Neural crest cell (in vitro differentiated cells): ENCODE measurements at regions not wholly inside any gene's neighbourhood (a gene's known extent, or its start where the extent isn't known, plus 50 kb on each side); places are given as distances from the start of the nearest gene placed in this dataset.

Experiments used
- DNase-seq: peaks from one replicate; pipeline ENCODE4 v3.0.0; 2021; ENCODE audit warnings: low read depth, mixed read lengths, low spot score
- H3K27ac Mint-ChIP-seq: one replicate; pipeline ENCODE4 v1.8.0; 2021; ENCODE audit warnings: mild to moderate bottlenecking, mixed read lengths; ENCODE audit not compliant: unreplicated experiment
- H3K27me3 Mint-ChIP-seq: 2 replicates; pipeline ENCODE4 v1.8.0; 2021; ENCODE audit warnings: low read depth, mild to moderate bottlenecking, mixed read lengths
- H3K36me3 Mint-ChIP-seq: 2 replicates; pipeline ENCODE4 v1.8.0; 2021; ENCODE audit warnings: low read depth, mild to moderate bottlenecking, mixed read lengths
- H3K4me1 Mint-ChIP-seq: 2 replicates; pipeline ENCODE4 v1.8.0; 2021; ENCODE audit warnings: mixed read lengths
- H3K4me3 Mint-ChIP-seq: one replicate; pipeline ENCODE4 v1.8.0; 2021; ENCODE audit warnings: mild to moderate bottlenecking, mixed read lengths
- H3K9me3 Mint-ChIP-seq: 2 replicates; pipeline ENCODE4 v1.8.0; 2021; ENCODE audit warnings: mixed read lengths
- CTCF ChIP-seq: fragments of 200-600 bp; sonication (generic); conservative IDR thresholded peaks from 2 replicates; pipeline ENCODE4 v1.5.0; 2021; ENCODE audit warnings: antibody characterized with exemption, mild to moderate bottlenecking

- Mint-ChIP-seq H3K4me3 (no peak overlapping the region), H3K27ac (no peak overlapping the region), H3K27me3 (no peaks in the 10 kb centered on the region), H3K4me1 (no peaks in the 10 kb centered on the region), H3K9me3 (peaks cover 9% of the 10 kb centered on the region), H3K36me3 (peaks cover 6% of the 10 kb centered on the region)
- no peak for DNase-seq
- no peak for TF ChIP-seq CTCF
These were observed 384.7 kb downstream of the IRX2 start for GRCh38 chr5:2366816-2367215.

GRCh38 chr5:2357309-2357708, 394.2 kb downstream of the IRX2 start:
- no peaks in the 10 kb centered on the region for H3K36me3 Mint-ChIP-seq
- H3K9me3 Mint-ChIP-seq, result peaks cover 8% of the 10 kb centered on the region
- no peak for TF ChIP-seq CTCF
- H3K27ac Mint-ChIP-seq, result no peak overlapping the region
- H3K27me3 Mint-ChIP-seq, result peaks cover 3% of the 10 kb centered on the region
- peaks cover 10% of the 10 kb centered on the region for H3K4me1 Mint-ChIP-seq
- H3K4me3 Mint-ChIP-seq, result no peak overlapping the region
- no peak for DNase-seq

GRCh38 chr5:2355859-2356258, 395.6 kb downstream of the IRX2 start:
- no peaks in the 10 kb centered on the region for H3K36me3 Mint-ChIP-seq
- no peak overlapping the region for H3K27ac Mint-ChIP-seq
- H3K9me3 Mint-ChIP-seq, result peaks cover 11% of the 10 kb centered on the region
- no peak for DNase-seq
- H3K27me3 Mint-ChIP-seq, result peaks cover 3% of the 10 kb centered on the region
- no peak overlapping the region for H3K4me3 Mint-ChIP-seq
- TF ChIP-seq CTCF, result no peak
- H3K4me1 Mint-ChIP-seq, result peaks cover 11% of the 10 kb centered on the region

GRCh38 chr5:2353871-2354440, 397.5 kb downstream of the IRX2 start:
- H3K27ac Mint-ChIP-seq, result no peak overlapping the region
- H3K27me3 Mint-ChIP-seq, result peaks cover 3% of the 10 kb centered on the region
- H3K4me1 Mint-ChIP-seq, result peaks cover 11% of the 10 kb centered on the region
- DNase-seq, result no peak
- peaks cover 3% of the 10 kb centered on the region for H3K36me3 Mint-ChIP-seq
- H3K4me3 Mint-ChIP-seq, result no peak overlapping the region
- peaks cover 13% of the 10 kb centered on the region for H3K9me3 Mint-ChIP-seq
- no peak for TF ChIP-seq CTCF

- H3K9me3 Mint-ChIP-seq, result peaks cover 16% of the 10 kb centered on the region
- no peak overlapping the region for H3K4me3 Mint-ChIP-seq
- TF ChIP-seq CTCF, result no peak
- peaks cover 3% of the 10 kb centered on the region for H3K36me3 Mint-ChIP-seq
- peaks cover 11% of the 10 kb centered on the region for H3K4me1 Mint-ChIP-seq
- no peaks in the 10 kb centered on the region for H3K27me3 Mint-ChIP-seq
- no peak overlapping the region for H3K27ac Mint-ChIP-seq
- no peak for DNase-seq
These were observed 398.3 kb downstream of the IRX2 start for GRCh38 chr5:2353211-2353610.
